HepG2 (cell line): ENCODE measurements at regions not wholly inside any gene's neighbourhood (a gene's known extent, or its start where the extent isn't known, plus 50 kb on each side); places are given as distances from the start of the nearest gene placed in this dataset.
"Not testable (repeated sequence)": the region's sequence is repeated elsewhere in the genome, so short reads cannot be mapped to it uniquely, and the experiment has no call there.

Source experiments
- ARID2 ChIP-seq: sonication (generic); formaldehyde crosslinking; IDR thresholded peaks from 2 replicates; pipeline ENCODE4 v1.8.1; 2022; ENCODE audit warnings: mild to moderate bottlenecking, missing genetic modification reagents, borderline replicate concordance
- GZF1 ChIP-seq: sonication (generic); formaldehyde crosslinking; IDR thresholded peaks from 2 replicates; pipeline ENCODE4 v1.5.1; 2020; ENCODE audit warnings: mild to moderate bottlenecking, missing genetic modification reagents
- RFXAP ChIP-seq: sonication (generic); formaldehyde crosslinking; IDR thresholded peaks from 2 replicates; pipeline ENCODE4 v1.4.0; 2020; ENCODE audit warnings: missing genetic modification reagents, borderline replicate concordance
- ZFP36L2 ChIP-seq: sonication (generic); formaldehyde crosslinking; IDR thresholded peaks from 2 replicates; pipeline ENCODE4 v1.4.0; 2020; ENCODE audit warnings: missing genetic modification reagents
- ZNF253 ChIP-seq: sonication (generic); formaldehyde crosslinking; IDR thresholded peaks from 2 replicates; pipeline ENCODE4 v1.8.0; 2022; ENCODE audit warnings: mild to moderate bottlenecking, missing genetic modification reagents, borderline replicate concordance
- TF ChIP-seq, protein P1 (sequence below): sonication (generic); formaldehyde crosslinking; IDR thresholded peaks from 2 replicates; pipeline ENCODE4 v1.5.0; 2020; ENCODE audit warnings: mild to moderate bottlenecking, missing genetic modification reagents, moderate library complexity

DNA sequence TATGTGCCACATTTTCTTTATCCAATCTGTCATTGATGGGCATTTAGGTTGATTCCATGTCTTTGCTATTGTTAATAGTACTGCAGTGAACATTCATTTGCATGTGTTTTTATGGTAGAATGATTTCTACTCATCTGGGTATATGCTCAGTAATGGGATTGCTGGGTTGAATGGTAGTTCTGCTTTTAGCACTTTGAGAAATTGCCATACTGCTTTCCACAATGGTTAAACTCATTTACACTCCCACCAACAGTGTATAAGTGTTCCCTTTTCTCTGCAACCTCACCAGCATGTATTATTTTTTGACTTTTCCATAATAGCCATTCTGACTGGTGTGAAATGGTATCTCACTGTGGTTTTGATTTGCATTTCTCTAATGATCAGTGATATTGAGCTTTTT is 62.5 kb downstream of the PRORP start:
- not testable (repeated sequence) for TF ChIP-seq RFXAP, ZNF253, GZF1, ZFP36L2, ARID2 (CRISPR knock-in tag)
- TF ChIP-seq, protein P1, sequence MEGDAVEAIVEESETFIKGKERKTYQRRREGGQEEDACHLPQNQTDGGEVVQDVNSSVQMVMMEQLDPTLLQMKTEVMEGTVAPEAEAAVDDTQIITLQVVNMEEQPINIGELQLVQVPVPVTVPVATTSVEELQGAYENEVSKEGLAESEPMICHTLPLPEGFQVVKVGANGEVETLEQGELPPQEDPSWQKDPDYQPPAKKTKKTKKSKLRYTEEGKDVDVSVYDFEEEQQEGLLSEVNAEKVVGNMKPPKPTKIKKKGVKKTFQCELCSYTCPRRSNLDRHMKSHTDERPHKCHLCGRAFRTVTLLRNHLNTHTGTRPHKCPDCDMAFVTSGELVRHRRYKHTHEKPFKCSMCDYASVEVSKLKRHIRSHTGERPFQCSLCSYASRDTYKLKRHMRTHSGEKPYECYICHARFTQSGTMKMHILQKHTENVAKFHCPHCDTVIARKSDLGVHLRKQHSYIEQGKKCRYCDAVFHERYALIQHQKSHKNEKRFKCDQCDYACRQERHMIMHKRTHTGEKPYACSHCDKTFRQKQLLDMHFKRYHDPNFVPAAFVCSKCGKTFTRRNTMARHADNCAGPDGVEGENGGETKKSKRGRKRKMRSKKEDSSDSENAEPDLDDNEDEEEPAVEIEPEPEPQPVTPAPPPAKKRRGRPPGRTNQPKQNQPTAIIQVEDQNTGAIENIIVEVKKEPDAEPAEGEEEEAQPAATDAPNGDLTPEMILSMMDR (CRISPR knock-in tag) = not testable (repeated sequence)
